ENCODE measurements at regions not wholly inside any gene's neighbourhood (a gene's known extent, or its start where the extent isn't known, plus 50 kb on each side); places are given as distances from the start of the nearest gene placed in this dataset.
"Not testable (repeated sequence)": the region's sequence is repeated elsewhere in the genome, so short reads cannot be mapped to it uniquely, and the experiment has no call there.

- Histone ChIP-seq H3K9me2 (ENCODE audit: low read depth, low read length) (no peaks in the 10 kb centered on the region), H3K4me1 (ENCODE audit: insufficient read depth, low read length, severe bottlenecking) (no peaks in the 10 kb centered on the region), H3K27ac (ENCODE audit: low read depth, low read length, poor library complexity, severe bottlenecking) (no peak overlapping the region), H3K27me3 (ENCODE audit: insufficient read depth, low read length) (no peaks in the 10 kb centered on the region), H2AFZ (ENCODE audit: low read length) (no peak overlapping the region), H3K9me3 (ENCODE audit: low read length) (no peaks in the 10 kb centered on the region), H3F3A (ENCODE audit: insufficient read depth, low read length) (no peaks in the 10 kb centered on the region), H3K4me2 (ENCODE audit: low read length) (no peak overlapping the region), H3K9ac (ENCODE audit: low read length) (no peak overlapping the region), H4K20me1 (ENCODE audit: insufficient read depth, low read length) (no peaks in the 10 kb centered on the region), H3K36me3 (ENCODE audit: insufficient read depth, low read length) (no peaks in the 10 kb centered on the region), H3K4me3 (ENCODE audit: low read depth, low read length, poor library complexity, severe bottlenecking) (no peak overlapping the region), H3K79me2 (ENCODE audit: insufficient read depth, low read length) (no peaks in the 10 kb centered on the region)
- no peak for TF ChIP-seq EZH2 (IDR thresholded peaks at IDR 0.05; ENCODE audit: borderline replicate concordance, low read length)
- TF ChIP-seq CTCF (IDR thresholded peaks at IDR 0.05; ENCODE audit: low read length): no peak
Measured at GRCh38 chr11:134984421-134984820, 572.4 kb upstream of the B3GAT1 start.

- not testable (repeated sequence) for H4K20me1 ChIP-seq (ENCODE audit: insufficient read depth, low read length); H3K9me2 ChIP-seq (ENCODE audit: low read depth, low read length); H3K27ac ChIP-seq (ENCODE audit: low read depth, low read length, poor library complexity, severe bottlenecking); H3K4me1 ChIP-seq (ENCODE audit: insufficient read depth, low read length, severe bottlenecking); H3K4me3 ChIP-seq (ENCODE audit: low read depth, low read length, poor library complexity, severe bottlenecking); H3K27me3 ChIP-seq (ENCODE audit: insufficient read depth, low read length); H3F3A ChIP-seq (ENCODE audit: insufficient read depth, low read length); H3K4me2 ChIP-seq (ENCODE audit: low read length); H3K79me2 ChIP-seq (ENCODE audit: insufficient read depth, low read length); H2AFZ ChIP-seq (ENCODE audit: low read length); H3K36me3 ChIP-seq (ENCODE audit: insufficient read depth, low read length); H3K9me3 ChIP-seq (ENCODE audit: low read length); H3K9ac ChIP-seq (ENCODE audit: low read length)
Measured at GRCh38 chr11:134982432-134982831, 570.4 kb upstream of the B3GAT1 start.

GRCh38 chr11:134981835-134982234, 569.8 kb upstream of the B3GAT1 start:
- no peaks in the 10 kb centered on the region for H3K27me3 ChIP-seq (ENCODE audit: insufficient read depth, low read length)
- no peak overlapping the region for H3K4me3 ChIP-seq (ENCODE audit: low read depth, low read length, poor library complexity, severe bottlenecking)
- H3K36me3 ChIP-seq (ENCODE audit: insufficient read depth, low read length): no peaks in the 10 kb centered on the region
- TF ChIP-seq EZH2 (IDR thresholded peaks at IDR 0.05; ENCODE audit: borderline replicate concordance, low read length): no peak
- TF ChIP-seq CTCF (IDR thresholded peaks at IDR 0.05; ENCODE audit: low read length): no peak
- no peaks in the 10 kb centered on the region for H3F3A ChIP-seq (ENCODE audit: insufficient read depth, low read length)
- H3K27ac ChIP-seq (ENCODE audit: low read depth, low read length, poor library complexity, severe bottlenecking): no peak overlapping the region
- no peaks in the 10 kb centered on the region for H4K20me1 ChIP-seq (ENCODE audit: insufficient read depth, low read length)
- H3K9me3 ChIP-seq (ENCODE audit: low read length): no peaks in the 10 kb centered on the region
- no peak overlapping the region for H3K9ac ChIP-seq (ENCODE audit: low read length)
- no peak overlapping the region for H3K4me2 ChIP-seq (ENCODE audit: low read length)
- H2AFZ ChIP-seq (ENCODE audit: low read length): no peak overlapping the region
- no peaks in the 10 kb centered on the region for H3K4me1 ChIP-seq (ENCODE audit: insufficient read depth, low read length, severe bottlenecking)
- H3K9me2 ChIP-seq (ENCODE audit: low read depth, low read length): no peaks in the 10 kb centered on the region
- no peaks in the 10 kb centered on the region for H3K79me2 ChIP-seq (ENCODE audit: insufficient read depth, low read length)

GRCh38 chr11:134980819-134981710, 569.0 kb upstream of the B3GAT1 start:
- H3K27ac ChIP-seq (ENCODE audit: low read depth, low read length, poor library complexity, severe bottlenecking): no peak overlapping the region
- no peaks in the 10 kb centered on the region for H3K9me3 ChIP-seq (ENCODE audit: low read length)
- H3K4me2 ChIP-seq (ENCODE audit: low read length): no peak overlapping the region
- H3K27me3 ChIP-seq (ENCODE audit: insufficient read depth, low read length): no peaks in the 10 kb centered on the region
- no peaks in the 10 kb centered on the region for H3K4me1 ChIP-seq (ENCODE audit: insufficient read depth, low read length, severe bottlenecking)
- no peak overlapping the region for H2AFZ ChIP-seq (ENCODE audit: low read length)
- no peaks in the 10 kb centered on the region for H3F3A ChIP-seq (ENCODE audit: insufficient read depth, low read length)
- H3K79me2 ChIP-seq (ENCODE audit: insufficient read depth, low read length): no peaks in the 10 kb centered on the region
- no peaks in the 10 kb centered on the region for H4K20me1 ChIP-seq (ENCODE audit: insufficient read depth, low read length)
- H3K9ac ChIP-seq (ENCODE audit: low read length): no peak overlapping the region
- no peak overlapping the region for H3K4me3 ChIP-seq (ENCODE audit: low read depth, low read length, poor library complexity, severe bottlenecking)
- H3K36me3 ChIP-seq (ENCODE audit: insufficient read depth, low read length): no peaks in the 10 kb centered on the region
- H3K9me2 ChIP-seq (ENCODE audit: low read depth, low read length): no peaks in the 10 kb centered on the region
- TF ChIP-seq EZH2 (IDR thresholded peaks at IDR 0.05; ENCODE audit: borderline replicate concordance, low read length): no peak
- no peak for TF ChIP-seq CTCF (IDR thresholded peaks at IDR 0.05; ENCODE audit: low read length)

- not testable (repeated sequence) for H3K36me3 ChIP-seq (ENCODE audit: insufficient read depth, low read length); H3K27ac ChIP-seq (ENCODE audit: low read depth, low read length, poor library complexity, severe bottlenecking); H3K4me3 ChIP-seq (ENCODE audit: low read depth, low read length, poor library complexity, severe bottlenecking); H3K27me3 ChIP-seq (ENCODE audit: insufficient read depth, low read length); H3K9ac ChIP-seq (ENCODE audit: low read length); H3K4me1 ChIP-seq (ENCODE audit: insufficient read depth, low read length, severe bottlenecking); H3K9me2 ChIP-seq (ENCODE audit: low read depth, low read length); H3F3A ChIP-seq (ENCODE audit: insufficient read depth, low read length); H4K20me1 ChIP-seq (ENCODE audit: insufficient read depth, low read length); H3K4me2 ChIP-seq (ENCODE audit: low read length); H2AFZ ChIP-seq (ENCODE audit: low read length); H3K79me2 ChIP-seq (ENCODE audit: insufficient read depth, low read length); H3K9me3 ChIP-seq (ENCODE audit: low read length)
Measured at GRCh38 chr11:134979089-134979457, 567.0 kb upstream of the B3GAT1 start.

Data from OCI-LY1 (cell line).